ENCODE measurements at regions not wholly inside any gene's neighbourhood (a gene's known extent, or its start where the extent isn't known, plus 50 kb on each side); places are given as distances from the start of the nearest gene placed in this dataset.

DNA sequence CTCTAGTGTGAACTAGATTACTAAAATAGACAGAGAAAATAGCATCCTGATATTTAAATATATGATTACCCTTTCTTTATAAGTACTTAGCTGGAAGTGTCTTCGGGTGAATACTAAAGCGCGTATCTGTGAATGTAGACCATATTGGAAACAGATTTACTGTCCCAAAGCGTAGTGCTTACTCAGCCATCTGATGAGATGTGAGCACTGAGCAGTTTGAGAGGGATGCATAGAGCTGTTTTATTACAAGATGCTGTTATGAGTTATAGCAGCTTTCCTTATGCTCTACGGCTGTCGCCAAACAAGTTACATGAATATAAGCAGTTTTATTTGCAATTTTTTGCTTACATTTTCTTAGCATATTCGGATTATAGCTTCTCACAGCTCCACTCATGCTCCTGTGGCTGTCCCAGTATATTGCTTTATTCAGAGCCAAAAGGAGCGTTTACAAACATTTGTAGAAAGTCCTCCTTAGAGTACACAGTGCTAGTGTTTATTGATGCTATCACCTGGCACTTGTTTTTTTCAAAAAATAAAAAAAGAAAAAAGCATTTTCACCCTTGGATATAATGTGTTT, 981.4 kb upstream of the WWC1 start:
- no peaks in the 10 kb centered on the region for H3K4me1 ChIP-seq (ENCODE audit: insufficient read depth, poor library complexity, severe bottlenecking)
- H3K27ac ChIP-seq (ENCODE audit: poor library complexity, severe bottlenecking), result no peak overlapping the region
- TF ChIP-seq CTCF (IDR thresholded peaks at IDR 0.05; ENCODE audit: poor library complexity, severe bottlenecking), result no peak
- no peak overlapping the region for H3K4me3 ChIP-seq (ENCODE audit: severe bottlenecking)
- H3K9me3 ChIP-seq (ENCODE audit: severe bottlenecking), result no peaks in the 10 kb centered on the region
- peaks cover 3% of the 10 kb centered on the region for H3K27me3 ChIP-seq (ENCODE audit: insufficient read depth, poor library complexity, severe bottlenecking)
- ATAC-seq (ENCODE audit: low read depth) (no peak), DNase-seq (ENCODE audit: low spot score) (no peak)
- no peaks in the 10 kb centered on the region for H3K36me3 ChIP-seq (ENCODE audit: low read depth)

- Histone ChIP-seq H3K9me3 (ENCODE audit: severe bottlenecking) (no peaks in the 10 kb centered on the region), H3K4me1 (ENCODE audit: insufficient read depth, poor library complexity, severe bottlenecking) (no peaks in the 10 kb centered on the region), H3K27me3 (ENCODE audit: insufficient read depth, poor library complexity, severe bottlenecking) (peaks cover 7% of the 10 kb centered on the region), H3K4me3 (ENCODE audit: severe bottlenecking) (no peak overlapping the region), H3K36me3 (ENCODE audit: low read depth) (no peaks in the 10 kb centered on the region), H3K27ac (ENCODE audit: poor library complexity, severe bottlenecking) (no peak overlapping the region)
- DNase-seq (ENCODE audit: low spot score) (no peak), ATAC-seq (ENCODE audit: low read depth) (no peak)
- TF ChIP-seq CTCF (IDR thresholded peaks at IDR 0.05; ENCODE audit: poor library complexity, severe bottlenecking), result no peak
Measured at GRCh38 chr5:167311340-167311739, 980.1 kb upstream of the WWC1 start.

DNA sequence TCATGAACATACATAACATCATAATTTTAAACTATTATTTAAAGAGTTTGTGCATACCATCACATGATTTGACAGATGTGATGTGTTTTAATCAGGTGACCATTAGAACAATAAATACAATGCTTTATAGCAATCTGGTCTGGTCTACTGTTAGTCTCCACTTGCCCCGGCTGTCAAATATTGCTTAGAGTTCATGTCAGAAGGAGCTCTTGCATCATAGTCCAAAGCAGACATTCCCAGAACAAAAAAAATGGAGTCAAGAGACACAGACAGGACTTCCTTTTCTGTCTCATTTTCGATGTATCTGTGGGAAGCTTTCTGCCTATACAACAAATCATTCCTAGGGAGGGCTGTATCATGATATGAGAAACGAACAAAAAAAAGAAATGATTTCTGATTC, 979.2 kb upstream of the WWC1 start:
- no peak overlapping the region for H3K4me3 ChIP-seq (ENCODE audit: severe bottlenecking)
- H3K4me1 ChIP-seq (ENCODE audit: insufficient read depth, poor library complexity, severe bottlenecking), result no peaks in the 10 kb centered on the region
- no peak overlapping the region for H3K27ac ChIP-seq (ENCODE audit: poor library complexity, severe bottlenecking)
- no peak for TF ChIP-seq CTCF (IDR thresholded peaks at IDR 0.05; ENCODE audit: poor library complexity, severe bottlenecking)
- peaks cover 7% of the 10 kb centered on the region for H3K27me3 ChIP-seq (ENCODE audit: insufficient read depth, poor library complexity, severe bottlenecking)
- H3K36me3 ChIP-seq (ENCODE audit: low read depth), result no peaks in the 10 kb centered on the region
- no peak for ATAC-seq (ENCODE audit: low read depth)
- H3K9me3 ChIP-seq (ENCODE audit: severe bottlenecking), result no peaks in the 10 kb centered on the region
- no peak for DNase-seq (ENCODE audit: low spot score)

DNA sequence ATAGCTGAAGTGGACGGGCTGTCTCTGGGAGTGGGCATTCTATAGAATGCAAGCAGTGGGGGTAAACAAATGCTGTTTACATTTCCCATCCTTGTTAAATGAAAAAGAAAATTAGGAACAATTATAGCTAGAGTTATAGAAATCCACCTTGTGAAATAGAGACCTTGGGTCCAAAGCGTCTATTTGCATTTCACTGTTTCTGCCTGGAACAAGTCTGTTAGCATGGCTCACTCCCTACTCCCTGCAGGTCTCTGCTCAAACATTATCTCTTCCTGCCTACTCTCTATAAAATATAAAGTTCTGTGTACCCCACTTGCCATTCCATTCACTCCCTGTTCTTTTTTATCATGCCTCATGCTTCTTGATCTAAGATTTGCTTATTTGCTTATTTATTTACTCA, 975.7 kb upstream of the WWC1 start:
- DNase-seq (ENCODE audit: low spot score) (no peak), ATAC-seq (ENCODE audit: low read depth) (no peak)
- Histone ChIP-seq H3K36me3 (ENCODE audit: low read depth) (no peaks in the 10 kb centered on the region), H3K27me3 (ENCODE audit: insufficient read depth, poor library complexity, severe bottlenecking) (peaks cover 7% of the 10 kb centered on the region), H3K27ac (ENCODE audit: poor library complexity, severe bottlenecking) (no peak overlapping the region), H3K4me1 (ENCODE audit: insufficient read depth, poor library complexity, severe bottlenecking) (peaks cover 3% of the 10 kb centered on the region), H3K9me3 (ENCODE audit: severe bottlenecking) (no peaks in the 10 kb centered on the region), H3K4me3 (ENCODE audit: severe bottlenecking) (no peak overlapping the region)
- TF ChIP-seq CTCF (IDR thresholded peaks at IDR 0.05; ENCODE audit: poor library complexity, severe bottlenecking), result no peak

GRCh38 chr5:167317884-167318283, 973.6 kb upstream of the WWC1 start:
- TF ChIP-seq CTCF (IDR thresholded peaks at IDR 0.05; ENCODE audit: poor library complexity, severe bottlenecking), result peak; percentile 42
- Histone ChIP-seq H3K27ac (ENCODE audit: poor library complexity, severe bottlenecking) (no peak overlapping the region), H3K4me3 (ENCODE audit: severe bottlenecking) (no peak overlapping the region), H3K9me3 (ENCODE audit: severe bottlenecking) (no peaks in the 10 kb centered on the region), H3K27me3 (ENCODE audit: insufficient read depth, poor library complexity, severe bottlenecking) (peaks cover 7% of the 10 kb centered on the region), H3K4me1 (ENCODE audit: insufficient read depth, poor library complexity, severe bottlenecking) (peaks cover 3% of the 10 kb centered on the region), H3K36me3 (ENCODE audit: low read depth) (no peaks in the 10 kb centered on the region)
- ATAC-seq (ENCODE audit: low read depth), result no peak
- DNase-seq (ENCODE audit: low spot score), result no peak
